Psoas muscle (tissue), 7 donors: ENCODE measurements at regions not wholly inside any gene's neighbourhood (a gene's known extent, or its start where the extent isn't known, plus 50 kb on each side); places are given as distances from the start of the nearest gene placed in this dataset.

ENCODE experiments used
- ATAC-seq, 4 donors: fragments of 200-7000 bp; cut with Tn5 transposase; one replicate each; pipeline ENCODE4 v1.9.1; 2020; ENCODE audit warnings: moderate library complexity in 3 of 4, mild to moderate bottlenecking in 2 of 4
- DNase-seq, 2 donors: peaks; one replicate each; pipeline ENCODE4 v3.0.0-alpha.2; 2020
- H3K27ac ChIP-seq: fragments of 200-600 bp; one replicate; pipeline ENCODE4 v1.8.0; 2022
- H3K27me3 ChIP-seq, 3 donors: fragments of 200-600 bp in 1 of 3; one replicate each; pipeline versions ENCODE4 v1.6.1 to v1.8.0; 2013 to 2022; ENCODE audit warnings: low read length in 2 of 3, mild to moderate bottlenecking in 2 of 3, moderate library complexity in 1 of 3; ENCODE audit not compliant: insufficient read depth in 3 of 3
- H3K36me3 ChIP-seq, 2 donors: fragments of 200-600 bp in 1 of 2; one replicate each; pipeline versions ENCODE4 v1.6.1 to v1.8.0; 2013 to 2022; ENCODE audit warnings: low read depth in 1 of 2, mild to moderate bottlenecking in 1 of 2, moderate library complexity in 1 of 2; ENCODE audit not compliant: insufficient read depth in 1 of 2
- H3K4me1 ChIP-seq: fragments of 200-600 bp; one replicate; pipeline ENCODE4 v1.8.0; 2022
- H3K4me3 ChIP-seq: fragments of 200-600 bp; one replicate; pipeline ENCODE4 v1.8.0; 2022; ENCODE audit warnings: mild to moderate bottlenecking
- H3K9me3 ChIP-seq: fragments of 200-600 bp; one replicate; pipeline ENCODE4 v1.8.0; 2022
- CTCF ChIP-seq: fragments of 200-600 bp; IDR thresholded peaks from one replicate; pipeline ENCODE4 v1.8.0; 2022; ENCODE audit warnings: antibody characterized with exemption
- WGBS, 3 donors: extraction: QIAGEN DNeasy Blood & Tissue Kit; methylation state at CpG; one replicate each; pipeline versions ENCODE4 v1.1.6 to v1.1.7; 2013; 5-methylcytosine and 5-hydroxymethylcytosine counted together
- intact Hi-C, 2 donors: fragments of 100-400 bp; cut with DNase I; formaldehyde crosslinking; loops; one replicate each; pipeline versions ENCODE4 v1.11.0 to v1.14.2; 2022
- donor health status: healthy with polysubstance abuse.
- donor health status: DM: no; HTN: no; CAD: no; lungs with moderate emphysema.
- donor health status: Bipolar disorder and iron deficiency.
- donor health status: healthy.
- donor health status: DM: yes; HTN: yes; CAD: no.
- donor health status: DM: no; HTN: no; CAD: no.
- donor health status: DM: yes; HTN: yes; CAD: no.

DNA sequence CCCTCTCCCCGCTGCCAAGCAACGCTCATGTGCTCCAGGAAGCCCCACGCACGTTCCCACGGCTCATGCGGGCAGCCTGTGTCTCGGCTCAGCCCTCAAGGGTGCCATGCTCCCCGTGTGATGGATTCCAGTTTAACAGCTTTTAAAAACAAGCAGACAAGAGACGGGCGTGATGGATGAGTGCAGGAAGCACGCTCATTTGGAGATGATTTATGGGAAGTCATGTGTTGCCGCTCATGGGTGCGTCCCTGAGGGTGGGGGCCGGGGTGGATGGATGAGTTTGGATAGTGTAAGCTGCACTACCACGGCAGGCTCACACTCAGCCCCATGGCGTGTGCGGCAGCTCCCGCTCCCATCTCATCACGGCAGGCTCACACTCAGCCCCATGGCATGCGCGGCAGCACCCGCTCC lies 132.8 kb downstream of the RBFOX3 start:
- intact Hi-C loops: no loop called here
- no peak for TF ChIP-seq CTCF
- no peak overlapping the region for H3K27ac ChIP-seq
- H3K36me3 ChIP-seq: no peaks in the 10 kb centered on the region
- ATAC-seq (no peak), DNase-seq (no peak)
- WGBS, 3 donors: 23 to 30% (median 24%) methylated on average over 22 of the region's 22 CpGs
- H3K4me1 ChIP-seq: no peaks in the 10 kb centered on the region
- H3K4me3 ChIP-seq: no peak overlapping the region
- H3K27me3 ChIP-seq: peaks cover 3 to 79% (median 10%) of the 10 kb centered on the region in 3 donors
- no peaks in the 10 kb centered on the region for H3K9me3 ChIP-seq

GRCh38 chr17:79476074-79476652 lies 134.7 kb downstream of the RBFOX3 start:
- WGBS, 3 donors: 13 to 18% (median 16%) methylated on average over 13 of the region's 13 CpGs
- H3K27me3 ChIP-seq: peaks cover 3 to 81% (median 9%) of the 10 kb centered on the region in 3 donors
- intact Hi-C loops: no loop called here

GRCh38 chr17:79473876-79474440 lies 136.9 kb downstream of the RBFOX3 start:
- intact Hi-C loops: no loop called here
- H3K36me3 ChIP-seq: no peaks in the 10 kb centered on the region
- no peaks in the 10 kb centered on the region for H3K9me3 ChIP-seq
- H3K4me3 ChIP-seq: no peak overlapping the region
- H3K27me3 ChIP-seq: peaks cover 0 to 83% (median 5%) of the 10 kb centered on the region in 3 donors
- no peaks in the 10 kb centered on the region for H3K4me1 ChIP-seq
- no peak for ATAC-seq
- DNase-seq: no peak
- 51 to 54% (median 52%) methylated on average over 12 of the region's 12 CpGs for WGBS, 3 donors
- TF ChIP-seq CTCF: no peak
- no peak overlapping the region for H3K27ac ChIP-seq

More at GRCh38 chr17:79476074-79476652, 134.7 kb downstream of the RBFOX3 start:
- Histone ChIP-seq H3K9me3 (no peaks in the 10 kb centered on the region), H3K36me3 (no peaks in the 10 kb centered on the region), H3K4me1 (no peaks in the 10 kb centered on the region), H3K27ac (no peak overlapping the region), H3K4me3 (no peak overlapping the region)
- no peak for DNase-seq
- TF ChIP-seq CTCF: no peak
- ATAC-seq: no peak

GRCh38 chr17:79473111-79473875 lies 137.6 kb downstream of the RBFOX3 start:
- H3K27me3 ChIP-seq: peaks cover 0 to 84% (median 5%) of the 10 kb centered on the region in 3 donors
- intact Hi-C loops: no loop called here
- H3K4me1 ChIP-seq: no peaks in the 10 kb centered on the region
- no peak for TF ChIP-seq CTCF
- H3K27ac ChIP-seq: no peak overlapping the region
- 51 to 62% (median 54%) methylated on average over 14 of the region's 14 CpGs for WGBS, 3 donors
- no peak overlapping the region for H3K4me3 ChIP-seq
- H3K9me3 ChIP-seq: no peaks in the 10 kb centered on the region
- H3K36me3 ChIP-seq: no peaks in the 10 kb centered on the region
- DNase-seq (no peak), ATAC-seq (no peak)
